Adrenal gland (tissue), 9 donors: ENCODE measurements at regions not wholly inside any gene's neighbourhood (a gene's known extent, or its start where the extent isn't known, plus 50 kb on each side); places are given as distances from the start of the nearest gene placed in this dataset.

ENCODE experiments used
- DNase-seq, 7 donors: peaks; one replicate each; pipeline ENCODE4 v3.0.0-alpha.2; 2019 to 2020
- H3K27ac ChIP-seq, 5 donors: fragments of 200-600 bp; sonication (generic) in 4 of 5; 1 replicate in 3 of 5; 2 replicates in 2 of 5; pipeline versions ENCODE4 v1.5.1 to v1.8.0; 2016 to 2020; ENCODE audit warnings: mild to moderate bottlenecking in 1 of 5
- H3K27me3 ChIP-seq: fragments of 200-600 bp; 2 replicates; pipeline ENCODE4 v1.8.0; 2021
- H3K36me3 ChIP-seq, 2 donors: fragments of 200-600 bp; replicated peaks in 1 of 2; 1 replicate in 1 of 2; 2 replicates in 1 of 2; pipeline versions ENCODE4 v1.5.1 to v1.8.0; 2018 to 2022
- H3K4me1 ChIP-seq, 2 donors: fragments of 200-600 bp; replicated peaks in 1 of 2; 1 replicate in 1 of 2; 2 replicates in 1 of 2; pipeline versions ENCODE4 v1.5.1 to v1.8.0; 2018 to 2021
- H3K4me3 ChIP-seq, 4 donors: fragments of 200-600 bp; sonication (generic) in 3 of 4; one replicate each; pipeline ENCODE4 v1.5.1; 2016 to 2018
- H3K9me3 ChIP-seq, 3 donors: fragments of 200-600 bp; sonication (generic) in 1 of 3; replicated peaks in 1 of 3; 1 replicate in 2 of 3; 2 replicates in 1 of 3; pipeline versions ENCODE4 v1.5.1 to v1.8.0; 2016 to 2021
- CTCF ChIP-seq, 6 experiments: fragments of 450-650 bp in 4 of 6; fragments of 200-600 bp in 2 of 6; sonication (generic) in 1 of 6; IDR thresholded peaks; 1 replicate in 5 of 6; 2 replicates in 1 of 6; pipeline versions ENCODE4 v1.5.1 to v1.8.0; 2016 to 2021; ENCODE audit warnings: antibody characterized with exemption in 6 of 6, mild to moderate bottlenecking in 2 of 6, moderate library complexity in 1 of 6
- POLR2A ChIP-seq, 2 donors: fragments of 450-650 bp; IDR thresholded peaks; one replicate each; pipeline ENCODE4 v1.6.1; 2017; ENCODE audit warnings: antibody characterized with exemption in 2 of 2, mild to moderate bottlenecking in 2 of 2, moderate library complexity in 1 of 2
- WGBS, 4 donors: extraction: QIAGEN DNeasy Blood & Tissue Kit in 2 of 4; methylation state at CpG; one replicate each; pipeline versions ENCODE4 v1.1.5 to v1.1.7; 2013 to 2017; 5-methylcytosine and 5-hydroxymethylcytosine counted together
- intact Hi-C, 2 donors: fragments of 100-400 bp; cut with DNase I; formaldehyde crosslinking; loops; one replicate each; pipeline versions ENCODE4 v1.14.1 to v1.15.0; 2022 to 2023
- donor health status: healthy with polysubstance abuse.
- donor health status: Bipolar disorder and iron deficiency.
- donor health status: DM: yes; HTN: yes; CAD: no.
- donor health status: DM: no; HTN: no; CAD: no.
- donor health status: DM: no; HTN: no; CAD: no.

DNA sequence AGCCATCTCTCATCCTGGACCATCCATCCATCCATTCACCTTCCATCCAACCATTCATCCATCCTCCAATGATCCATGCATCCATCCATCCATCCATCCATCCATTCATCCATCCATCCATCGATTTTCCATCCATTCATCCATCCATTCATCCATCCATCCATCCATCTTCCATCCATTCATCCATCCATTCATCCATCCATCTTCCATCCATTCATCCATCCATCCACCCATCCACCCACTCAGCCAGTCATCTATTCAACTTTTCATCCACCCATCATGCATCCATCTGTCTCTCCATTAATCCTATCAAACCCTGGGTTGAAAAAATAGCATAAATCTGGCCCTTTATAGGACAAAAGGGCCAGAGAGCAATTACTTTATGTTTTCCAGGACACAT is 158.3 kb upstream of the WSCD1 start:
- H3K27ac ChIP-seq: no peak overlapping the region
- intact Hi-C loops: no loop called here
- no peaks in the 10 kb centered on the region for H3K36me3 ChIP-seq
- TF ChIP-seq CTCF (IDR thresholded peaks at IDR 0.05) (no peak), POLR2A (IDR thresholded peaks at IDR 0.05) (no peak)
- H3K4me1 ChIP-seq: no peaks in the 10 kb centered on the region
- no peaks in the 10 kb centered on the region for H3K9me3 ChIP-seq
- H3K27me3 ChIP-seq: no peaks in the 10 kb centered on the region
- 54 to 76% (median 65%) methylated on average over 1 of the region's 1 CpG for WGBS, 4 donors
- no peak overlapping the region for H3K4me3 ChIP-seq
- DNase-seq: no peak

- no peak overlapping the region for H3K27ac ChIP-seq
- no peaks in the 10 kb centered on the region for H3K4me1 ChIP-seq
- no peak for DNase-seq
- intact Hi-C loops: no loop called here
- no peaks in the 10 kb centered on the region for H3K27me3 ChIP-seq
- TF ChIP-seq CTCF (IDR thresholded peaks at IDR 0.05) (no peak), POLR2A (IDR thresholded peaks at IDR 0.05) (no peak)
- no peaks in the 10 kb centered on the region for H3K36me3 ChIP-seq
- H3K9me3 ChIP-seq: no peaks in the 10 kb centered on the region
- no peak overlapping the region for H3K4me3 ChIP-seq
- 64 to 70% (median 65%) methylated on average over 7 of the region's 7 CpGs for WGBS, 4 donors
Measured at GRCh38 chr17:5913032-5913531, 157.1 kb upstream of the WSCD1 start.

- TF ChIP-seq CTCF (IDR thresholded peaks at IDR 0.05) (no peak), POLR2A (IDR thresholded peaks at IDR 0.05) (no peak)
- no peaks in the 10 kb centered on the region for H3K27me3 ChIP-seq
- H3K4me3 ChIP-seq: no peak overlapping the region
- no peaks in the 10 kb centered on the region for H3K36me3 ChIP-seq
- intact Hi-C loops: no loop called here
- no peak for DNase-seq
- 81 to 89% (median 85%) methylated on average over 1 of the region's 1 CpG for WGBS, 4 donors
- no peaks in the 10 kb centered on the region for H3K4me1 ChIP-seq
- H3K27ac ChIP-seq: no peak overlapping the region
- H3K9me3 ChIP-seq: no peaks in the 10 kb centered on the region
Measured at GRCh38 chr17:5913641-5914040, 156.5 kb upstream of the WSCD1 start.

- Histone ChIP-seq H3K9me3 (no peaks in the 10 kb centered on the region), H3K27ac (no peak overlapping the region), H3K27me3 (no peaks in the 10 kb centered on the region), H3K4me3 (no peak overlapping the region), H3K4me1 (no peaks in the 10 kb centered on the region), H3K36me3 (no peaks in the 10 kb centered on the region)
- TF ChIP-seq CTCF (IDR thresholded peaks at IDR 0.05): no peak
- TF ChIP-seq POLR2A (IDR thresholded peaks at IDR 0.05): no peak
- intact Hi-C loops: no loop called here
- no peak for DNase-seq
- 59 to 74% (median 63%) methylated on average over 2 of the region's 2 CpGs for WGBS, 4 donors
Measured at GRCh38 chr17:5915337-5915736, 154.8 kb upstream of the WSCD1 start.
